Posterior cingulate gyrus (tissue), 11 donors: ENCODE measurements at regions not wholly inside any gene's neighbourhood (a gene's known extent, or its start where the extent isn't known, plus 50 kb on each side); places are given as distances from the start of the nearest gene placed in this dataset.
A peak's percentile ranks its signal among the peaks of the same experiment; 100 is the strongest.

Experiments
- DNase-seq, 10 donors: peaks; one replicate each; pipeline versions ENCODE4 v3.0.0 to v3.0.0-alpha.2; 2020 to 2021; ENCODE audit warnings: mixed read lengths in 3 of 10
- intact Hi-C: fragments of 100-400 bp; cut with DNase I; formaldehyde crosslinking; loops from one replicate; pipeline ENCODE4 v1.15.1; 2023

GRCh38 chr21:22670148-22670547 is 1671.9 kb downstream of the NCAM2 start:
- DNase-seq: no peak
- intact Hi-C loops: no loop called here

- intact Hi-C loops: no loop called here
- peak in 2 of 10 donors; percentile 60 to 66 for DNase-seq
Observed at GRCh38 chr21:22679207-22679606, 1681.0 kb downstream of the NCAM2 start.

- intact Hi-C loops: no loop called here
- DNase-seq: no peak
Observed at GRCh38 chr21:22691658-22692057, 1693.4 kb downstream of the NCAM2 start.

GRCh38 chr21:22703521-22703920 is 1705.3 kb downstream of the NCAM2 start:
- DNase-seq: no peak
- intact Hi-C loops: no loop called here

GRCh38 chr21:22710721-22711120 is 1712.5 kb downstream of the NCAM2 start:
- intact Hi-C loops: no loop called here
- no peak for DNase-seq

GRCh38 chr21:22711636-22712035 is 1713.4 kb downstream of the NCAM2 start:
- intact Hi-C loops: no loop called here
- no peak for DNase-seq

- no peak for DNase-seq
- intact Hi-C loops: no loop called here
Observed at GRCh38 chr21:22725436-22725835, 1727.2 kb downstream of the NCAM2 start.

GRCh38 chr21:22728091-22728490 is 1729.9 kb downstream of the NCAM2 start:
- intact Hi-C loops: no loop called here
- DNase-seq: no peak

GRCh38 chr21:22743085-22743484 is 1744.9 kb downstream of the NCAM2 start:
- intact Hi-C loops: no loop called here
- DNase-seq: no peak

GRCh38 chr21:22754746-22755145 is 1756.5 kb downstream of the NCAM2 start:
- no peak for DNase-seq
- intact Hi-C loops: no loop called here

- intact Hi-C loops: no loop called here
Observed at GRCh38 chr21:22758478-22758877, 1760.3 kb downstream of the NCAM2 start.

GRCh38 chr21:22762463-22762862 is 1764.3 kb downstream of the NCAM2 start:
- intact Hi-C loops: no loop called here
- DNase-seq: no peak

More at GRCh38 chr21:22758478-22758877, 1760.3 kb downstream of the NCAM2 start:
- DNase-seq: no peak

- intact Hi-C loops: no loop called here
- no peak for DNase-seq
Observed at GRCh38 chr21:22763442-22763841, 1765.2 kb downstream of the NCAM2 start.

- DNase-seq: no peak
- intact Hi-C loops: no loop called here
Observed at GRCh38 chr21:22764222-22764621, 1766.0 kb downstream of the NCAM2 start.

- intact Hi-C loops: loop anchor here (5.0 kb wide), 2 partner anchors 1559 to 1794 kb away; partner anchors contain the start of gene NCAM2
- DNase-seq: no peak
Observed at GRCh38 chr21:22791376-22791775, 1793.2 kb downstream of the NCAM2 start.

- DNase-seq: peak in 1 of 10 donors; percentile 6
- intact Hi-C loops: loop anchor here (5.0 kb wide), 2 partner anchors 1560 to 1795 kb away; partner anchors contain the start of gene NCAM2
Observed at GRCh38 chr21:22791986-22792560, 1793.9 kb downstream of the NCAM2 start.

- intact Hi-C loops: no loop called here
- DNase-seq: no peak
Observed at GRCh38 chr21:22795091-22795490, 1796.9 kb downstream of the NCAM2 start.

GRCh38 chr21:22795644-22796043 is 1797.4 kb downstream of the NCAM2 start:
- intact Hi-C loops: no loop called here
- DNase-seq: no peak

- DNase-seq: peak in 1 of 10 donors; percentile 60
- intact Hi-C loops: no loop called here
Observed at GRCh38 chr21:22796147-22796546, 1797.9 kb downstream of the NCAM2 start.

- DNase-seq: no peak
Observed at GRCh38 chr21:22804151-22804550, 1805.9 kb downstream of the NCAM2 start.

GRCh38 chr21:22806278-22806677 is 1808.1 kb downstream of the NCAM2 start:
- intact Hi-C loops: no loop called here
- DNase-seq: no peak

More at GRCh38 chr21:22804151-22804550, 1805.9 kb downstream of the NCAM2 start:
- intact Hi-C loops: no loop called here

- DNase-seq: no peak
- intact Hi-C loops: no loop called here
Observed at GRCh38 chr21:22813201-22813600, 1815.0 kb downstream of the NCAM2 start.
